Colonic mucosa (tissue), 4 donors: ENCODE measurements at regions not wholly inside any gene's neighbourhood (a gene's known extent, or its start where the extent isn't known, plus 50 kb on each side); places are given as distances from the start of the nearest gene placed in this dataset.
A peak's percentile ranks its signal among the peaks of the same experiment; 100 is the strongest.

Experiments
- DNase-seq: peaks from one replicate; pipeline ENCODE4 v3.0.0-alpha.2; 2020
- H3K27ac ChIP-seq: fragments of 200-600 bp; one replicate; pipeline ENCODE4 v1.8.0; 2021
- H3K27me3 ChIP-seq: fragments of 200-600 bp; one replicate; pipeline ENCODE4 v1.8.0; 2021
- H3K36me3 ChIP-seq: fragments of 200-600 bp; one replicate; pipeline ENCODE4 v1.8.0; 2021
- H3K4me1 ChIP-seq: fragments of 200-600 bp; one replicate; pipeline ENCODE4 v1.8.0; 2021; ENCODE audit warnings: mild to moderate bottlenecking
- H3K4me3 ChIP-seq: fragments of 200-600 bp; one replicate; pipeline ENCODE4 v1.8.0; 2021
- H3K9ac ChIP-seq, 2 donors: one replicate each; pipeline ENCODE4 v1.7.0; 2013; ENCODE audit warnings: control low read depth in 2 of 2, low read depth in 2 of 2, low read length in 2 of 2
- H3K9me3 ChIP-seq: fragments of 200-600 bp; one replicate; pipeline ENCODE4 v1.8.0; 2021
- CTCF ChIP-seq: fragments of 200-600 bp; IDR thresholded peaks from one replicate; pipeline ENCODE4 v1.8.0; 2022; ENCODE audit warnings: antibody characterized with exemption, mild to moderate bottlenecking
- intact Hi-C: fragments of 100-400 bp; cut with DNase I; formaldehyde crosslinking; loops from one replicate; pipeline ENCODE4 v1.14.1; 2022
- donor health status: healthy.
- donor health status: DM: no; HTN: no; CAD: no.
- donor health status: DM: no; HTN: no; CAD: no.

GRCh38 chr2:234292962-234293243 lies 204.0 kb downstream of the ARL4C start:
- H3K9ac ChIP-seq: no peak overlapping the region
- H3K9me3 ChIP-seq: no peaks in the 10 kb centered on the region
- TF ChIP-seq CTCF: no peak
- H3K4me3 ChIP-seq: no peak overlapping the region
- intact Hi-C loops: no loop called here
- no peaks in the 10 kb centered on the region for H3K27me3 ChIP-seq
- H3K4me1 ChIP-seq: peaks cover 8% of the 10 kb centered on the region
- no peak overlapping the region for H3K27ac ChIP-seq
- no peak for DNase-seq
- no peaks in the 10 kb centered on the region for H3K36me3 ChIP-seq

DNA sequence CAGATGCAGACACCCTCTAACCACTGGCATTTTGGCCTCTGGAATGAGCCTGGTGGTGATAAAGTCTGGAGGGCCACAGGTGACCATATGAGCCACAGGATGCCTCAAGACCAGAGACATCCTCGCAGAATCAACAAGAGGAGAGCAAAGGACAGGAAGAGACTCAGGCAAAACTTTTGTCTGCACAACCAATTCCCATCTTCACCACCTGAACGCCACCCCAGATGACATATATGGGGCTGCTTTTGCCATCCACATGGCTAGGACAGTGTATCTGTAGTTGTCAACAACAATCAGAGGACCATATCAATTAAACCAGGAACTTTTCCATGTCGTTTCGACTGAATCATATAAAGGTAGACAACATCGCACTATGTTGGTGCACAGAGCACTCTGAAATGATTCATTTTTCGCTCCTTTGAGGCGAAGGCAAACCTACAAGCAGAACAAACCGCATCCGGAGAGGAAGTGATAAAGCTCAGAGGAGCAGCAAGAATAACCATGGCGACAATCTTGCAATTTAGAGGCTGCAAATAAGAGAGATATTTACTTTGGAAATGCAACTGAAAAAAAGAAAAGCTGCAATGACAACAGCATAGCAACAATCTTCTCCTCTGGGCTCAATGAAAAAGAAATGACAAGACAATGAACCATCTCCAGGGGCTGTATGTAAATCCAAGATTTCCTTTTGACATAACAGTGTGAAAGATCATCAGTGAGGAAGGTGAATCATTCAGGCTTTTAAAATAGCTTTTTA lies 204.5 kb downstream of the ARL4C start:
- no peaks in the 10 kb centered on the region for H3K9me3 ChIP-seq
- DNase-seq: no peak
- intact Hi-C loops: no loop called here
- H3K36me3 ChIP-seq: no peaks in the 10 kb centered on the region
- H3K4me3 ChIP-seq: no peak overlapping the region
- no peak for TF ChIP-seq CTCF
- H3K27me3 ChIP-seq: no peaks in the 10 kb centered on the region
- peak overlapping the region; percentile 40 for H3K27ac ChIP-seq
- peaks cover 8% of the 10 kb centered on the region for H3K4me1 ChIP-seq
- no peak overlapping the region for H3K9ac ChIP-seq

DNA sequence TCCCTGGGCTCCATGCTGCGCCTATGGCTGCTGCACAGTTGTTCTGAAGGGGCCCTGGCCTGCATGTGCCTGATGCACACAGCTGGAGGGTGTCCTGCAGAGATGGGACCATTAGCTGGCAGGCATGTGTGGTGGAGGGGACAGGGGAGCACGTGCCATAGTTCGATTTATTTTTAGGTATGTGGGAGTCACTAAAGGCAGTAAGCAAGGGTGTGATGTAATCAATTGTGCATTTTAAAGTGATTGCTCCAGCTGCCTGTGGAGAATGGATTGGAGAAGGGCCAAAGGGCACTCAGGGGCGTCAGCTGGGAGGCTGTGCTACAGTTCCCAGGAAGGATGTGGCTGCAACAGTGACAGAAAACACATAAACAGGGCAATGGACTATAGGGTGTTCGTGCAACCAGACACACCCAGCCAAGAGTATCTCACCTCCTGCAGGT lies 205.1 kb downstream of the ARL4C start:
- peaks cover 8% of the 10 kb centered on the region for H3K4me1 ChIP-seq
- H3K9me3 ChIP-seq: no peaks in the 10 kb centered on the region
- no peak overlapping the region for H3K4me3 ChIP-seq
- H3K9ac ChIP-seq: no peak overlapping the region
- DNase-seq: peak; percentile 46
- no peak for TF ChIP-seq CTCF
- H3K27me3 ChIP-seq: no peaks in the 10 kb centered on the region
- H3K36me3 ChIP-seq: no peaks in the 10 kb centered on the region
- intact Hi-C loops: no loop called here
- H3K27ac ChIP-seq: peak overlapping the region; percentile 40

DNA sequence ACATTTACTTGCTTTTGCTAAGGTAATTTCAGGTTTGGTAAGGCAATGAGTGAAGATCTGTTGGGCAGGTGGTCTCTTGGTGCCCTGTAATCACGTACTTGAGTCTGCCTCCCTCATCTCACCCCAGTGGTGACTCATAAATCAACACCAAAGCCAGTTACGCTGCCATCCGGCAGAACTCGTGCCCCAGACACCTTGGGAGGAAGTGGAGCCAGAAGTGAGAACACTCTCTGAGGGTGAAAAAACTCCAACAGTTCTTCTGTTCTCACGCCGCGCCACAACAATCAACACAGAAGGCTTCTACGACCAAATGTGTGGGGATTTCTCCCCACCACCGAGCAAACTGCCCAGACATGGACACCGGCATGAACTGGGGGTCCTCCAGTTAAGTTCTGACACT lies 206.2 kb downstream of the ARL4C start:
- H3K27me3 ChIP-seq: no peaks in the 10 kb centered on the region
- DNase-seq: no peak
- intact Hi-C loops: no loop called here
- no peaks in the 10 kb centered on the region for H3K36me3 ChIP-seq
- H3K4me3 ChIP-seq: no peak overlapping the region
- no peaks in the 10 kb centered on the region for H3K9me3 ChIP-seq
- peak overlapping the region; percentile 8 for H3K27ac ChIP-seq
- H3K9ac ChIP-seq: no peak overlapping the region
- no peak for TF ChIP-seq CTCF
- peaks cover 8% of the 10 kb centered on the region for H3K4me1 ChIP-seq

GRCh38 chr2:234289834-234290590 lies 206.9 kb downstream of the ARL4C start:
- intact Hi-C loops: loop anchor here (5.0 kb wide), 1 partner anchor 207 kb away; the partner anchor contains the start of gene ARL4C
- no peaks in the 10 kb centered on the region for H3K9me3 ChIP-seq
- no peaks in the 10 kb centered on the region for H3K27me3 ChIP-seq
- peak overlapping the region in 1 of 2 donors; percentile 47 for H3K9ac ChIP-seq
- H3K36me3 ChIP-seq: no peaks in the 10 kb centered on the region
- no peak for DNase-seq
- TF ChIP-seq CTCF: no peak
- peaks cover 8% of the 10 kb centered on the region for H3K4me1 ChIP-seq
- H3K27ac ChIP-seq: peak overlapping the region; percentile 8
- no peak overlapping the region for H3K4me3 ChIP-seq
